ENCODE measurements at regions not wholly inside any gene's neighbourhood (a gene's known extent, or its start where the extent isn't known, plus 50 kb on each side); places are given as distances from the start of the nearest gene placed in this dataset.
"Not testable (repeated sequence)": the region's sequence is repeated elsewhere in the genome, so short reads cannot be mapped to it uniquely, and the experiment has no call there.

DNA sequence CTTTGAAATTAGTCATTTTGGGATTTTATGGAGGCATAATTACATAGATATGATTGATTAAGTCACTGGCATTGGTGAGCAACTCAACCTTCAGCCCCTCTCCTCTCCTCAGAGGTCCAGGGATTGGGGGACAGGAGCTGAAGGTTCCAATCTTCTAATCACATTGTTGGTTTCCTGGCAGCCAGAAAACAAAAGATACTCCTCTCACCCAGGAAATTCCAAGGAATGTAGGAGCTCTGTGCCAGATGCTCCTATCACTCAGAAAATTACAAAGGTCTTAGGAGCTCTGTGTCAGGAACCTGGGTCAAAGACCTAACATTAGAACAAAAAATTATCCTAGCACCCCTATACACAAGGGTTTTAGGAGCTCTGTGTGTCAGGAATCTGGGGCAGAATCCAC is 679.7 kb upstream of the ID4 start:
- no peak for DNase-seq

DNA sequence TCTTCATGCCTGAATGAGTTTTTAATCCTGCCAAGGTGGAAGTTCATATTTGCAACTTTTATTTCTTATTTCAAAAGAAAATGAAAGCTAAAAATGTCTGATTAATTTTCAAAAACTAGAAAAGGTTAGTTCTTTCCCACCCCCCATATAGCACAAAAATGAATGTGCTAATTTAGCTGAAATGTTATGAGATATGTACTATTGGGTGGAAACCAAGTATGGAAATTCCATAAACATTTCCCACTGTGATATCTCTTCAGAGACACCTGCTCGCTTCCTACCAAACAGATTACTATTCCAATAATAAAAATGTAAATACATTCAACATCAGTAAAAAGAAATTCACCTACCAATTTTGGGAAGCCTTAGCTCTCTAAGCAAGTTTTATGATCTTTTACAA is 678.6 kb upstream of the ID4 start:
- DNase-seq = no peak

GRCh38 chr6:19159089-19159488 is 678.1 kb upstream of the ID4 start:
- DNase-seq = no peak

- no peak for DNase-seq
Measured at GRCh38 chr6:19159561-19159960, 677.6 kb upstream of the ID4 start.

DNA sequence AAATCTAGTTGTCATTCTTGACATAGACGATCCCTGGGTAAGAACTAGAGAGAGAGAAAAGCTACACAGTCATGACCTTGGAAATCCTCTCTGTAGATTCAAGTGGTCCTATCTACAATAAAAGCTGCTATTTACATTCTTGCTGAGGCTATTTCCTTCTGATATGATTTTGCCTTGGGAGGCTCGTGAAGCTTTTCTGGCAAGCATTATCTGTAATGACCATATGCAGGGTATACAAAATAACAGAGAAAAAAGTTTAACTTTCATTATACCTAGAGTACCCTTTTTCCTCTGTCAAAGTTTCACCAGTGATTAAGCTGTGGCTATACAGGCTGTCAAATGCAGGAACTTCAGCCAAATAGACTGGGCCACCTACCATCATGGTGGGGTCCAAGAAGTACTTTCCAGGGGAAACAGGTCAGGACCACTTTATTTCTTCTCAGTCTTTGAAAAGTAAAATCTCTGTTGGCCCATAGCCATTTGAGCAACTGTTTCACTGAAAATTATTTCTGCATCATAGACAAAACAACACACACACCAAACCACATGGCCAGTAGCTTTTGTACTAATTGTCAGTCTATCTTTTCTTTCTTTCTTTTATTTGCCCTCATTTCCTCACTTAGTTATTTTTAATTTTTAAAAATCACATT is 677.0 kb upstream of the ID4 start:
- DNase-seq = no peak

DNA sequence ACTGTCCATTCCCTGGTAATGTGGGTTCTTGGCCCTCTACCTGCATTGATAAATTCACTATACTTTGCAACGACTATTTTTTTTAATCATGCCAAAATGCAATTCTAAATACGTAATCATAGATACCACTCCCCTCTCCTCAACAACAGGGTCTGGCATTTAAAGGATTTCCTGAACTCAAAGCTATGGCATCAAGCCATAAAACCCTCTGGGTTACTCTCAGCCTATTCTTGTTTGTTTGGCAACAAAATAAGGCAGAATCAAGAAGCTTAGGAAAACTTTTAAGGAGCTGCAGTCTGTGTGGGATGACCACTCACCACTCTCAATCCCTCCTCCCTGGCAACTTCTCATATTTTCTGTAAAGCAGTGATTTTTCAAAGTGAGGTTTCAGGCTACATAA is 669.9 kb upstream of the ID4 start:
- DNase-seq = no peak

GRCh38 chr6:19169366-19169765 is 667.8 kb upstream of the ID4 start:
- DNase-seq = no peak

DNA sequence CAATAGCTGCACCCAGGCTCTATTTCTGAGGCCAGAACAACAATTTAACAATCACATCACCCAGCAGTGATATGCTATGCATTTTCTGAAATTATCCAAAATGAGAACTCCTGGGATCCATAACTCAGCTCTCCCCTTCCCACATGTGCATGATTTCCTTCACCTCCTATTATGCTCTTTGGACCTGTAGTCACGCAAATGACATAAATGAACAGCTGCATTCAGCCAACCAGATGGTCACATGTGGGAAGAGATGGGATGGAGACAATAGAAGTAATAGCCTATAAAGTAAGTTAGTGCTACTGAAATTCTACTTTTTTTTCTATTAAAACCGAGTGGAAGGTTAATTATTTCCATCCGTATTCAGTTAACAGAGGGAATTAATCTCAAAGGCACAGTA is 662.1 kb upstream of the ID4 start:
- DNase-seq = no peak

- DNase-seq = no peak
Measured at GRCh38 chr6:19180348-19181072, 656.7 kb upstream of the ID4 start.

GRCh38 chr6:19181211-19181610 is 656.0 kb upstream of the ID4 start:
- no peak for DNase-seq

- DNase-seq = no peak
Measured at GRCh38 chr6:19193624-19194023, 643.5 kb upstream of the ID4 start.

GRCh38 chr6:19204445-19204844 is 632.7 kb upstream of the ID4 start:
- DNase-seq = no peak

DNA sequence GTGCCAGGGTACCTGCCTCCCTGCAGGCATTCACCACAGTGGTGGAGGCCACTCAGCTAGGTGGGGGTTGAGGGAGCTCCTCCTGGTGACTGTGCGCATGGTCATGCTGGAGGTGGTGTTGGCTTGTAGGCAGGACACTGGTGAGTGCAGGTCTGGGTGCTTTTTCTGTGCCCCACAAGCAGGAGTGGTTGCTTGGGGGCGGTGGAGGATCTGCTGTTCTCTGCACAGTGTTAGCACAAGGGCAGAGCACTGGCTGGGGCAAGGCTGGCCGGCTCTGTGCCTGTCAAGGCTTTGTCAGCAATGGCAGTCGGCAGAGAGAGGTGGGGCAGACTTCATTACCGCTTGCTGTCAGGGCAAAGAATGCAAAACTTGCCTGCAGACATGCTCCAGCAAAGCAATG is 632.1 kb upstream of the ID4 start:
- no peak for DNase-seq

DNA sequence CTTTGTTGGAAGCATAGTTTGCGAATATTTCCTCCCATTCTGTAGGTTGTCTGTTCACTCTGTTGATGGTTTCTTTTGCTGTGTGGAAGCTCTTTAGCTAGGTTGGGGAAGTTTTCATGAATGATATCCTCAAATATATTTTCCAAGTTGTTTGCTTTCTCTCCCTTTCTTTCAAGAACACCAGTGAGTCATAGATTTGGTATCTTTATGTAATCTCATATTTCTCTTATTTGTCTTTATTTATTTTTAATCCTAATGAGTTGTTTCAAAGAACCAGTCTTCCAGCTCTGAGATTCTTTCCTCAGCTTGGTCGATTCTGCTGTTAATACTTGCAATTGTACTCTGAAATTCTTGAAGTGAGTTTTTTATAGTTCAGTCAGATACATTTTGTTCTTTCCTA is 628.0 kb upstream of the ID4 start:
- DNase-seq = no peak

- DNase-seq = no peak
Measured at GRCh38 chr6:19210849-19211590, 626.1 kb upstream of the ID4 start.

DNA sequence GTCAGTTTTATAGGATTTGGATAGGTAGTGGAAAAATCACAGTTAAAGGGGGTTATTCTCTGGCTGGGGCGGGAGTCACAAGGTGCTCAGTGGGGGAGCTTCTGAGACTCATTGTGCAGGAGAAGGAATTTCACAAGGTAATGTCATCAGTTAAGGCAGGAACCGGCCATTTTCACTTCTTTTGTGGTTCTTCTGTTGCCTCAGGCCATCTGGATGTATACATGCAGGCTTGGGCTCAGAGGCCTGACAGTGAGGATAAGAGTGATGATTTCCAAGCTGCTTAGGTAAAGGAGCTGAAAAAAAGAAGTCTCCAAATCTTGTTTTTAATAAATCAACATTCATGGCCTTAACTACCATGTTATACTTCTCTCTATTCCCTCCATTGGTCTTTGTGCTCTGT is 622.9 kb upstream of the ID4 start:
- DNase-seq = no peak

GRCh38 chr6:19219931-19220330 is 617.2 kb upstream of the ID4 start:
- no peak for DNase-seq

DNA sequence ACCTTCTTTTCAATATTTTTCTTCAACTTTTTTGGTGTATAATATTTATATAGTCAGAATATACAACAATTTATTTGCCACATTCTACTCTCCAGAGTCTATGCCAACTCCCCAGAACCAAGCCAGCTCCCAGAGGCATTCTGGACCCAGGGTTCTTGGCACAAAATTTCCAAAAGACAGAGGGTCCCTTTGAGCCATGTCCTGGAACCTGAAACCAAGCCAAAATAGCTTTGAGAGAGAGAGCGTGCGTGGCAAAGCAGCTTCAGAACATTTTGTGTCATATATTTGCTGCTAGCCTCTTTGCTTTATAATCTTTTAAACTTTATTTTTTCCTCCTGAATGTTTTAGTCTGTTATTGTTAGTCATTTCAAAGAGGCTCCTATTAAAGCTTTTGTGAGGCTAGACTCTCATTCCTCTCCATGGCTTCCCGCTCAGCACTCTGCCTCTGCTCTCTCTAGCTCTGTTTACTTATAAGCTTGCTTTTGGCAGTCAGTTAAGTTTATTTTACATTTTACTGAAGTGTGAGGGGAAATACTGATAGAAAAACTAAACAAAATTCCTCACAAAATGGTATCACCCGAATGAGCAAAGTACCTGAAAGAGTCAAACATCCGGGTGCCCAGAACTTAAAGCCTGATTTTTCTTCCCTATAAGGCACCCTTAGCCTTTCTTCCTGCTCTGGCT is 605.1 kb upstream of the ID4 start:
- DNase-seq = no peak

DNA sequence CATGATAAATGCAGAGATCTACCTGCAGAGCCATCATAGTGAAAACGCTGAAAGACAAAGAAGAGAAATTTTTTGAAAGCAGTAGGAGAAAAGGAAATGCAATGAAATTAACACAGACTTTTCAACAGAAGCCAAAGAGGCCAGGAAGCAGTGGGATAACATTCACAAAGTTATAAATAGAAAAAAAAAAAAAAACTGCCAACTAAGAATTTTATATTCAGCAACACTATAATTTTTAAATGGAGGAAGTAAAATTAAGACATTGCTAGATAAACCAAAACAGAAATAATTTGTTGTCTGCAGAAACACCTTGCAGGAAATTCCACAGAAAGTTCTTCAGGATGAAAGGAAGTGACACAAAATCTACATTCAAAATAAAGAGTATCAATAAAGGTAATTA is 591.5 kb upstream of the ID4 start:
- no peak for DNase-seq

DNA sequence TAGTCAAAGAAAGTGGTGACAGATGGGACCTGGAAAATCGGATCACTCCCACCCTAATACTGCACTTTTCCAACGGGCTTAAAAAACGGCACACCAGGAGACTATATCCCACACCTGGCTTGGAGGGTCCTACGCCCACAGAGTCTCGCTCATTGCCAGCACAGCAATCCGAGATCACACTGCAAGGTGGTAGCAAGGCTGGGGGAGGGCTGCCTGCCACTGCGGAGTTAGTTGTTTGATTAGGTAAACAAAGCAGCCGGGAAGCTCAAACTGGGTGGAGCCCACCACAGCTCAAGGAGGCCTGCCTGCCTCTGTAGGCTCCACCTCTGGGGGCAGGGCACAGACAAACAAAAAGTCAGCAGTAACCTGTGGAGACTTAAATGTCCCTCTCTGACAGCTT is 590.0 kb upstream of the ID4 start:
- not testable (repeated sequence) for DNase-seq

DNA sequence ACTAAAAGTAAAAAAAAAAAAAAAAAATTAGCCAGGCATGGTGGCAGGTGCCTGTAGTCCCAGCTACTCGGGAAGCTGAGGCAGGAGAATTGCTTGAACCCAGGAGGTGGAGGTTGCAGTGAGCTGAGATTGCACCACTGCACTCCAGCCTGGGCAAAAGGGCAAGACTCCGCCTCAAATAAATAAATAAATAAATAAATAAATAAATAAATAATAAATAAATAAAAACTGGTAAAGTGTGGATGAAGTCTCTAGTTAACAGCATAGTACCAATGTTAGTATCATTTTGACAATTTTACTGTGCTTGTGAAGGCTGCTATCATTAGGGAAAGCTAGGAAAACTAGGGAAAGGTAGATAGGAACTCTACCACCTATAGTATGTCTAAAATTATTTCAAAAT is 581.0 kb upstream of the ID4 start:
- not testable (repeated sequence) for DNase-seq

DNA sequence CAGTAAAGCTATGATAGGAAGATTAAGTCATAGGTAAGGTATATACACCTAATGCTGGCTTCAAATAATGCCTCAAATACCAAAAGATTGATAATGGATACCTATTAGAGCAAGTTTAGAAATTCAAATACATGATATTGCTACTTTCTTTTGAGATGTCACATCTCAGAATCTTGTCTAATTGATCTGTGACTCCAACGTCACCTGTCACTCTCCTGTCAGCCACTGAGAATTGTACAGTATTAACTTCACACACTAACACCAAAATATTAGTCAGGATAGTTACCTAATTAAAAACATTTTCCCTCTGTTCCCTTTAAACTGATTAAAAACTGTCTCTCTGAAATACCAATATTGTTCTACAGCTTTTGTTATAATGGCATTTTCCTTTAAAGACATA is 575.5 kb upstream of the ID4 start:
- DNase-seq = no peak

GRCh38 chr6:19268117-19268516 is 569.1 kb upstream of the ID4 start:
- no peak for DNase-seq

- DNase-seq = no peak
Measured at GRCh38 chr6:19268718-19269117, 568.5 kb upstream of the ID4 start.

Data from effector CD8-positive, alpha-beta T cell (primary cell).